ENCODE measurements at regions not wholly inside any gene's neighbourhood (a gene's known extent, or its start where the extent isn't known, plus 50 kb on each side); places are given as distances from the start of the nearest gene placed in this dataset.

DNA sequence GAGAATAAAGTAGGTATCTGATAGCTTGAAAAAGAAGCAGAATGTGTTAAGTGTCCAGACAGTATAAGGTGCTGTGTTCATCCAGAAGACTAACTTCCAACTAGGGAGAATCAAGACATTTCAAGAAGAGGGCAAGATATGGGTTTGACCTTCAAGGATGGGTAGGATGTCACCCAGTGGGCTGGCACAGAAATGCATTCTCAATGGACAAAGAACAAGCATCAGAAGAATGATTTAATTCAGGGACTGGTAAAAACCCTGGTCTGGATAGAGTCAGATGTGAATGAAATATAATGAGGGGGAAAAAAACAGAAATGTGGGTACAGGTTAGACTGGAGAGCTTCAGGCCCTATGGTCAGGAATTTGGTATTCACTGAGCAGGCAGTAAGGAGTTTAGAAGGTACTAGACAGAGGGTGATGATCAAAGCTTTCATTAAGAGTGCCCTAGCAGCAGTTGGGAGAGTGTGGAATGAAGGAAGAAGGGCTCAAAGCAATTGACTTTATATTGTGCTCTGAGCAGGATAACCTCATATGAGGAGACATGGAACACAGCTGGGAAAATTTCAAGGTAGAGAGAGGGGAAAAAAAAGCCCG is 180.7 kb upstream of the ANK3 start:
- intact Hi-C loops (cut with DNase I), result no loop called here
- TF ChIP-seq, protein P1, sequence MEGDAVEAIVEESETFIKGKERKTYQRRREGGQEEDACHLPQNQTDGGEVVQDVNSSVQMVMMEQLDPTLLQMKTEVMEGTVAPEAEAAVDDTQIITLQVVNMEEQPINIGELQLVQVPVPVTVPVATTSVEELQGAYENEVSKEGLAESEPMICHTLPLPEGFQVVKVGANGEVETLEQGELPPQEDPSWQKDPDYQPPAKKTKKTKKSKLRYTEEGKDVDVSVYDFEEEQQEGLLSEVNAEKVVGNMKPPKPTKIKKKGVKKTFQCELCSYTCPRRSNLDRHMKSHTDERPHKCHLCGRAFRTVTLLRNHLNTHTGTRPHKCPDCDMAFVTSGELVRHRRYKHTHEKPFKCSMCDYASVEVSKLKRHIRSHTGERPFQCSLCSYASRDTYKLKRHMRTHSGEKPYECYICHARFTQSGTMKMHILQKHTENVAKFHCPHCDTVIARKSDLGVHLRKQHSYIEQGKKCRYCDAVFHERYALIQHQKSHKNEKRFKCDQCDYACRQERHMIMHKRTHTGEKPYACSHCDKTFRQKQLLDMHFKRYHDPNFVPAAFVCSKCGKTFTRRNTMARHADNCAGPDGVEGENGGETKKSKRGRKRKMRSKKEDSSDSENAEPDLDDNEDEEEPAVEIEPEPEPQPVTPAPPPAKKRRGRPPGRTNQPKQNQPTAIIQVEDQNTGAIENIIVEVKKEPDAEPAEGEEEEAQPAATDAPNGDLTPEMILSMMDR (IDR thresholded peaks at IDR 0.05), result no peak

DNA sequence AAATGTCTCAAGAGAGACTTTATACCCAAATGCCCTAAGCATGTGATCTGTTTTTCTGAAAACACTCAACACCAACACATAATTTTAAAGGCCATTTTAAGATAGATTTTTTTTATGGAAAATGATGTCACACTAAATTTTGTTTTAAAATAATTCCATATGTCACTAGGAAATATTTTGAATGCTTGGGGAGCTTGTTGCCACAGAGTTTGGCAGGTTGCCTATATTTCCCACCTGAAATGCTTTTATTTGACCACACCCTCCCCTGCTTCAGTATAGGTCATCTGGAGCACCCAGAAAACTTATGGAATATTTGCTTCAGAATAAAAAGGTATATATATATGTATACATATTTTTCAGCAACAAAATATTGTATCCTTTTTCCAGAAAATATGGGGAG is 180.0 kb upstream of the ANK3 start:
- ATAC-seq (no peak), DNase-seq (no peak)
- Histone ChIP-seq H3K36me3 (no peaks in the 10 kb centered on the region), H3K4me3 (no peak overlapping the region), H3K27ac (no peak overlapping the region), H3K9me3 (no peaks in the 10 kb centered on the region), H3K4me1 (no peaks in the 10 kb centered on the region), H3K27me3 (no peaks in the 10 kb centered on the region)
- TF ChIP-seq, protein P1 (IDR thresholded peaks at IDR 0.05), result no peak
- intact Hi-C loops (cut with DNase I), result no loop called here

More for the DNA sequence above, 180.7 kb upstream of the ANK3 start:
- Histone ChIP-seq H3K27me3 (no peaks in the 10 kb centered on the region), H3K27ac (no peak overlapping the region), H3K9me3 (no peaks in the 10 kb centered on the region), H3K4me3 (no peak overlapping the region), H3K4me1 (no peaks in the 10 kb centered on the region), H3K36me3 (no peaks in the 10 kb centered on the region)
- no peak for DNase-seq
- no peak for ATAC-seq

DNA sequence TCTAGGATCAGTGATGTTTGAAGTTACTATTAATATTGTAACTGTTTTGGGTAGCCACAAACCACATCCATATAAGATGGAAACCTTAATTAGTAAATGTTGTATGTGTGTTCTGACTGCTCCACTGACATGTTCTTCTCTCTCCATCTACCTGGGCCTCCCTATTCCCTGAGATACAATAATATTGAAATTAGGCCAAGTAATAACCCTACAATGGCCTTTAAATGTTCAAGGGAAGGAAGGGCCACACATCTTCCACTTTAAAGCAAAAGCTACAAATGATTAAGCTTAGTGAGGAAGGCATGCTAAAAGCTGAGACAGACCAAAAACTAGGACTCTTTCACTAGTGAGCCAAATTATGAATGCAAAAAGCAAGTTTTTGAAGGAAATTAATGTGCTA is 176.4 kb upstream of the ANK3 start:
- no peaks in the 10 kb centered on the region for H3K4me1 ChIP-seq
- H3K4me3 ChIP-seq, result no peak overlapping the region
- ATAC-seq (no peak), DNase-seq (no peak)
- H3K27me3 ChIP-seq, result no peaks in the 10 kb centered on the region
- H3K9me3 ChIP-seq, result no peaks in the 10 kb centered on the region
- intact Hi-C loops (cut with DNase I), result no loop called here
- H3K36me3 ChIP-seq, result no peaks in the 10 kb centered on the region
- TF ChIP-seq, protein P1 (IDR thresholded peaks at IDR 0.05), result no peak
- no peak overlapping the region for H3K27ac ChIP-seq

DNA sequence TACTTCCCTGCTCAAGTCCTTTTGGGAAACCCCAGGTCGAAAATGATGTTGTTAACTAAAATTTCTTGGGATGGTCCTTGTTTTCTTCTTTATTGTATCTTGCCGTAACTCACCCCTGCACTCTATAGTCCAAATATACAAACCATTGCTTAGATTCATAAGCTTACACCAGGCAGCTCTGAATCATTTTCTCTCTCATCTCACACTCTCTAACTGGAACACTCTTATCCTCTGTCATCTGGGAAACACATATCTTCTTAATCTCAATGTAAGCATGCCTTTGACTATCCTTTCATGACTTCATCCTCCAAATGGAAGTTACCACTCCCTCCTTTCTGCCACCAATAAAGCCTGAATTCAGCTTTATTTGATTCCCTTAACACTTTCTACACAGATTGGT is 175.8 kb upstream of the ANK3 start:
- TF ChIP-seq, protein P1 (IDR thresholded peaks at IDR 0.05), result no peak
- intact Hi-C loops (cut with DNase I), result no loop called here
- no peak for DNase-seq
- Histone ChIP-seq H3K36me3 (no peaks in the 10 kb centered on the region), H3K27me3 (no peaks in the 10 kb centered on the region), H3K4me3 (no peak overlapping the region), H3K9me3 (no peaks in the 10 kb centered on the region), H3K27ac (no peak overlapping the region), H3K4me1 (no peaks in the 10 kb centered on the region)
- no peak for ATAC-seq

DNA sequence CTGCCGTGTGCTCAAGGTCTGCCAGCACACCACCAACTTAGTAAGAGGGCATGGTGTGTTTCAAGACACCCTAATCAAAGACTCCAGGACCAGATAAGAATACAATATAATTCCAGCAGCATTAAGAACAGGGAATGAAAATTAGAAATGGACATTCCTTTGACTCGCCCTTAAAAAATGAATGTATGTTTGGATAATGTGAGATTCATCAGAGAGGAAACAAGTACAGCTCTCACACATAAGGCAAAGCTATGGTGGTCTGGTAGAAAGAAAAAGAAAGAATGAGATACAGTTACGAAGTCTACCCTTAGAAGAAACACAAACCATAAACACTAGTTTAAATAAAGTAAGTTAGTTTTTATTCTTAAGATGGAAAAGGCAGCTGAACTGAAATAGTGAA is 174.8 kb upstream of the ANK3 start:
- H3K4me1 ChIP-seq, result no peaks in the 10 kb centered on the region
- DNase-seq, result no peak
- H3K4me3 ChIP-seq, result no peak overlapping the region
- TF ChIP-seq, protein P1 (IDR thresholded peaks at IDR 0.05), result no peak
- no peak overlapping the region for H3K27ac ChIP-seq
- intact Hi-C loops (cut with DNase I), result no loop called here
- no peaks in the 10 kb centered on the region for H3K9me3 ChIP-seq
- ATAC-seq, result no peak
- no peaks in the 10 kb centered on the region for H3K36me3 ChIP-seq
- H3K27me3 ChIP-seq, result no peaks in the 10 kb centered on the region

DNA sequence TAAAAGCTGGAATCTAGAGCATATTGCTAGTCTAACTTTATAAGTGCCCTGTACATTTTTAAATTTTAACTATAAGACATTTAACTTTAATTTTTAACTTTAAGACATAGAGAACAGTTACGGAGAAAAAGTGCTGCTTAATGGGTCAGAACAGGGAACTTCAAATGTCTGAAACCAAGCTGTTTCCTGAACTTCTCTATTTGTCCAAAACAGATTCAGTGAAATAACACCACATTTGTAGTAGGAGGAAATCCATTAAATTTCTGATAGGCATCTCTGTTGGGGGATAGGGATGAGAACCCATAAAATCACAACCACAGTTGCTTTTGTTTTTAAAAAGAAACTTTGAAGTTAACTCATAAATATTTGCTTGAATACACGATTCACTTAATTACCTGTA is 170.8 kb upstream of the ANK3 start:
- Histone ChIP-seq H3K9me3 (no peaks in the 10 kb centered on the region), H3K27me3 (no peaks in the 10 kb centered on the region), H3K36me3 (no peaks in the 10 kb centered on the region), H3K4me3 (no peak overlapping the region), H3K27ac (no peak overlapping the region), H3K4me1 (no peaks in the 10 kb centered on the region)
- ATAC-seq (no peak), DNase-seq (no peak)
- intact Hi-C loops (cut with DNase I), result no loop called here
- TF ChIP-seq, protein P1 (IDR thresholded peaks at IDR 0.05), result no peak
